PC-3 (cell line): ENCODE measurements at regions not wholly inside any gene's neighbourhood (a gene's known extent, or its start where the extent isn't known, plus 50 kb on each side); places are given as distances from the start of the nearest gene placed in this dataset.

Experiments
- CTCF ChIP-seq: fragments of 300-600 bp; sonication (generic); conservative IDR thresholded peaks from 2 replicates; pipeline ENCODE4 v1.5.1; 2017; ENCODE audit warnings: antibody characterized with exemption, low read depth, mild to moderate bottlenecking, low read length
- EZH2 ChIP-seq: fragments of 300-600 bp; sonication (generic); IDR thresholded peaks from one replicate; pipeline ENCODE4 v1.6.1; 2017; ENCODE audit warnings: antibody characterized with exemption, mild to moderate bottlenecking, low read length; ENCODE audit not compliant: unreplicated experiment

GRCh38 chr13:26950546-26950945 is 190.0 kb upstream of the GPR12 start:
- TF ChIP-seq CTCF (no peak), EZH2 (no peak)
